ENCODE measurements at regions not wholly inside any gene's neighbourhood (a gene's known extent, or its start where the extent isn't known, plus 50 kb on each side); places are given as distances from the start of the nearest gene placed in this dataset.

DNA sequence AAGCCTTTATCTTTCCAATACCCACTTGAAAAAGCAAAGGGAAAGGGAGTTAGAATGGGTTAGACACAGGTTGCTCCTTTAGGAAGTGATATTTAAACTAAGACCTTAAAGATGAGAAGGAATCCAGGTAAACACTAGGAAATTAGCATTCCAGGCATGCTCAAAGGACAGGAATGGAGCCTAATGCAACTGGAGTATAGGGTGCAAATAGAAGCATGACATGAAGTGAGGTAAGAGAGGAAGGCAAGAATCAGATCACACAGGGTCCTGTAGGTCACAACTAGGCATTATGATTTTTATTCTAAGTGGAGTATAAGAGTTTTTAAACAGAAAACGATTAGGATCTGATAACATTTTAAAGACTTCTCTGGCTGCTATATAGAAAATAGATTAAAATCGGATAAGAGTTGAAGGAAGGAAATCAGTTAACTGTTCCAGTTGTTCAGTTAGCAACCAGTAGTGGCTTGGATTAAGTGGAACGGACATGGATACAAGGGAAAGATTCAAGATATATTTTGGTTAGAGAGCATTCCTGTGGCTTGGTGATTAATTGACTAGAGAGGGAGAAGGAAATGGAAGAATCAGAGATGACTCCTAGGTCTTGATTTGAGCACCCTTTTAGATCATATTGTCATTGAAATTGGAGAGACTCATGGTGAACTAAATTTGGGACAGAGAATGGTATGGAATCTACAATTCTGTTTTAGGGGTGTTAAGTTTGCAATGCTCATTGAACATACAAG lies 95.9 kb downstream of the FBXO4 start:
- TF ChIP-seq, protein P1, sequence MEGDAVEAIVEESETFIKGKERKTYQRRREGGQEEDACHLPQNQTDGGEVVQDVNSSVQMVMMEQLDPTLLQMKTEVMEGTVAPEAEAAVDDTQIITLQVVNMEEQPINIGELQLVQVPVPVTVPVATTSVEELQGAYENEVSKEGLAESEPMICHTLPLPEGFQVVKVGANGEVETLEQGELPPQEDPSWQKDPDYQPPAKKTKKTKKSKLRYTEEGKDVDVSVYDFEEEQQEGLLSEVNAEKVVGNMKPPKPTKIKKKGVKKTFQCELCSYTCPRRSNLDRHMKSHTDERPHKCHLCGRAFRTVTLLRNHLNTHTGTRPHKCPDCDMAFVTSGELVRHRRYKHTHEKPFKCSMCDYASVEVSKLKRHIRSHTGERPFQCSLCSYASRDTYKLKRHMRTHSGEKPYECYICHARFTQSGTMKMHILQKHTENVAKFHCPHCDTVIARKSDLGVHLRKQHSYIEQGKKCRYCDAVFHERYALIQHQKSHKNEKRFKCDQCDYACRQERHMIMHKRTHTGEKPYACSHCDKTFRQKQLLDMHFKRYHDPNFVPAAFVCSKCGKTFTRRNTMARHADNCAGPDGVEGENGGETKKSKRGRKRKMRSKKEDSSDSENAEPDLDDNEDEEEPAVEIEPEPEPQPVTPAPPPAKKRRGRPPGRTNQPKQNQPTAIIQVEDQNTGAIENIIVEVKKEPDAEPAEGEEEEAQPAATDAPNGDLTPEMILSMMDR (IDR thresholded peaks at IDR 0.05; ENCODE audit: control insufficient read depth, extremely low read depth, insufficient read depth): no peak
- H3K4me3 ChIP-seq (ENCODE audit: low read depth, low read length): no peak overlapping the region
- DNase-seq (ENCODE audit: low read depth): no peak

DNA sequence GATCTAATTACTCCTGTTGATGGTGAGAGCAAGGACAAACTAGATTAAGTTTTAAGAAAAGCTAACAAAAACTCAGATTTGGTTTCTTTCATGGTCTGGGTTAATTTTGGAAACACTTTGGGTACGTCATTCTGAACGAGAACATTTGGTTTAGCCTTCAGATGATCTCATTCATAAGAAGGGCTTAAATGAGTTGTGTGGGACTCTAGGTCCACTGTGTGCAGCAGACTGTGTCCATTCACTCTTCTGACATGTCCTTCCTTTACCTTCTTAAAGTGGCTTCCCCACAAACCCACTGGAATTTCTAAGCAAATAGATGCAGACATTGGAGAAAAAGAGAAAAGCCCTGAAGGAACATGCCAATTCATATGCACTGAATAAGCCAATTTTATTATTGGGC lies 96.8 kb downstream of the FBXO4 start:
- DNase-seq (ENCODE audit: low read depth): no peak
- H3K4me3 ChIP-seq (ENCODE audit: low read depth, low read length): no peak overlapping the region
- TF ChIP-seq, protein P1 (IDR thresholded peaks at IDR 0.05; ENCODE audit: control insufficient read depth, extremely low read depth, insufficient read depth): no peak

DNA sequence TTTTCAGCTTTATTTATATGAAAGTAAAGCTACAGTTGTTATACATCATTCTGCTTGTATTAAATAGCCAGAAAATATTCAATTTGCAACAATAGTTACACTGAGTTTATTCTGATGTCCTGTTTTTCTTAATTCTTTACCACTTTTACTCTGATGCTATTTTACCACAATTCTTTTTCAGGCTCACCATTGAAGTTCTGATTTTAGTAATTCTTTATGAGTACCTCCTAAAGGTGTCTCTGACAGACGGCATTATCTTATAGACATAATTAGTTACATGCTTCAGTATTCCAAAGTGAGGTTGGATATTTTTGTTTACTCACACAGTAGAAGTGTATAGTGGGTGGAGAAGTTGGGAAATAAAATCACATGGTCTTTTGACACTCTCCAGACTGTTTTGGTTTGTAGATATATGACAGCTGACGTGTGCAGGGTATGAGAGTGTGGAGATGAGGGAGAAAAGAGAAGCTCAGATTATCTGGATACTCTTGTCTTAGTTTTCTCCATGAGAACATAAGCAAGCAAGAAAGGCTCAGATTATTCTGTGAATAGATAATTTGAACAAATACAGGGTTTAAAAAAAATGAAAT lies 97.4 kb downstream of the FBXO4 start:
- H3K4me3 ChIP-seq (ENCODE audit: low read depth, low read length): no peak overlapping the region
- TF ChIP-seq, protein P1 (IDR thresholded peaks at IDR 0.05; ENCODE audit: control insufficient read depth, extremely low read depth, insufficient read depth): no peak
- no peak for DNase-seq (ENCODE audit: low read depth)

DNA sequence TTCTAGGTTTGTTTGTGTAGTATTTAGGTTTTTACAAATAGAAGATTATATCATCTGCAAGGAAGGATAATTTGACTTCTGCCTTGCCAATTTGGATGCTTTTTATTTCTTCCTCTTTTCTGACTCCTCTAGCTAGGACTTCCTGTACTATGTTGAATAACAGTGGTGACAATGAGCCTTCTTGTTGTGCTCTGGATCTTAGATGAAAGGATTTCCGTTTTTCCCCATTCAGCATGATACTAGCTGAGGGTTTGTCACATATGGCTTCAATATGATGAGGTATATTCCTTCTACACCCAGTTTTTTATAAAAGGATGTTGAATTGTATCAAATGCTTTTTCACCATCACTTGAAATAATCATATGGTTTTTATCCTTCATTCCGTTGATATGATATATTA lies 101.4 kb downstream of the FBXO4 start:
- TF ChIP-seq, protein P1 (IDR thresholded peaks at IDR 0.05; ENCODE audit: control insufficient read depth, extremely low read depth, insufficient read depth): no peak
- DNase-seq (ENCODE audit: low read depth): no peak
- no peak overlapping the region for H3K4me3 ChIP-seq (ENCODE audit: low read depth, low read length)

DNA sequence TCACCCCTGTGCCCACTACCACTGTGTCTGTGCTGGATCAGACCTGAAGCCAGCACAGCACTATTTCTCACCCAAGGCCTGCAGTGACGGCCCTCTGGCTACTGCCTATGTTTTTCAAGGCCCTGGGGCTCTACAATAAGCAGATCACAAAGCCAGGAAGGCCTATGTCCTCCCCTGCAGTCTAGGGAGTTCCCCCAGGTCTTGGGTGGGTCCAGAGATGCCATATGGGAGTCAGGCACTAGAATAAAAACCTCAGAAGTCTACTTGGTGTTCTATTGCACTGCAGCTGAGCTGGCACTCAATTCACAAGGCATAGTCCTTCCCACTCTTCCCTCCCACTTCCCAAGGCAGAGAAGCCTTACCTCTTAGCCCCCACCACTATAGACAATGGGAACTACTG lies 107.1 kb downstream of the FBXO4 start:
- TF ChIP-seq, protein P1 (IDR thresholded peaks at IDR 0.05; ENCODE audit: control insufficient read depth, extremely low read depth, insufficient read depth): no peak
- no peak overlapping the region for H3K4me3 ChIP-seq (ENCODE audit: low read depth, low read length)

DNA sequence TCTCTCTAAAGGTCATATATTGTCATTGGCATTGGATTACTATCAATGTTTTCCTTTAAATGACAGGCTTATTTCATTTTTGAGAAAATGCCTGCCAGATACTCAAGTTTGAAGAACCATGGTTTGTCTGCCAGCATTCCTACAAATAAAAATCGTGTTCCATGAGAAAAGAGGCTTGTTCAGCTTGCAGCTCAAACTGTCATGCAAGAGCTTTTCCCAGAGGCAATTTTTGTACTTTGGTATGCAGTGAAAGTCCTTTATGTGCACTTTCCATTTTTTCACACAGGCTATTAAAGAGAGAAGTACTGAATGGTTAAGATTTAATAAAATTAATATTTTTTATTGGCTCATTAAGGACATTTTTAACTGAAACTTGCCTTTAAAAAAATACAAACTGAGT lies 110.4 kb downstream of the FBXO4 start:
- TF ChIP-seq, protein P1 (IDR thresholded peaks at IDR 0.05; ENCODE audit: control insufficient read depth, extremely low read depth, insufficient read depth): no peak

More for the DNA sequence above, 107.1 kb downstream of the FBXO4 start:
- DNase-seq (ENCODE audit: low read depth): no peak

More for the DNA sequence above, 110.4 kb downstream of the FBXO4 start:
- no peak for DNase-seq (ENCODE audit: low read depth)
- no peak overlapping the region for H3K4me3 ChIP-seq (ENCODE audit: low read depth, low read length)
